Transverse colon (tissue), 3 donors: ENCODE measurements at regions not wholly inside any gene's neighbourhood (a gene's known extent, or its start where the extent isn't known, plus 50 kb on each side); places are given as distances from the start of the nearest gene placed in this dataset.

Source experiments
- CTCF ChIP-seq, 5 experiments: fragments of 200-600 bp in 3 of 5; fragments of 450-650 bp in 2 of 5; sonication (generic) in 3 of 5; IDR thresholded peaks; 1 replicate in 2 of 5; 2 replicates in 3 of 5; pipeline ENCODE4 v1.5.1; 2016 to 2017; ENCODE audit warnings: antibody characterized with exemption in 5 of 5, inconsistent platforms in 3 of 5, mild to moderate bottlenecking in 2 of 5, moderate library complexity in 1 of 5
- EP300 ChIP-seq: sonication (generic); formaldehyde crosslinking; IDR thresholded peaks from one replicate; pipeline ENCODE4 v1.6.1; 2017; ENCODE audit warnings: antibody characterized with exemption, low read depth
- POLR2A ChIP-seq: fragments of 450-650 bp; IDR thresholded peaks from one replicate; pipeline ENCODE4 v1.6.1; 2016; ENCODE audit warnings: antibody characterized with exemption, mild to moderate bottlenecking, moderate library complexity

GRCh38 chr20:6606651-6607050 lies 160.8 kb upstream of the BMP2 start:
- TF ChIP-seq CTCF (IDR thresholded peaks at IDR 0.05) (no peak), POLR2A (no peak), EP300 (no peak)
